HG03108 (cell line): ENCODE measurements at regions not wholly inside any gene's neighbourhood (a gene's known extent, or its start where the extent isn't known, plus 50 kb on each side); places are given as distances from the start of the nearest gene placed in this dataset.

Source experiments
- ATAC-seq: cut with Tn5 transposase; IDR thresholded peaks from one replicate; pipeline ENCODE4 v1.9.1; 2021; ENCODE audit warnings: moderate library complexity; ENCODE audit not compliant: unreplicated experiment

DNA sequence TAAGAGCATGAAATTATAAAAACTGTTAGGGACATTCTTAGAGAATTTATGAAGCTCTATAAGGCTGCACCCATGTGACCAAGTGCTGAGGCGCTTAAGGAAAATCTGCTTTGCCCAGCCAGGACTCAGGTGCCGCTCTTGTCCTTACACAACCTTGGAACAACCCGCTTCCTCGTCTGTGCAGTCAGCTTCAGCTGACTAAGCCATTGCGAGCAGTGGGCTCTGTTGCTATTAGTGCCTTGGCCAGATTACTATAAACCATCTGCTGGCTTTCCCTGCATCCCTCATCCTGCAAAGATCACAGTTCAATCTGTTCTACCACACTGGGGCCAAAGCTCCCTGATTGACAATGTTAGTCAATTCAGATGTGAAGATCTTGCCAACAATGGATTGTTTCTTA, 89.1 kb upstream of the E2F3 start:
- no peak for ATAC-seq

DNA sequence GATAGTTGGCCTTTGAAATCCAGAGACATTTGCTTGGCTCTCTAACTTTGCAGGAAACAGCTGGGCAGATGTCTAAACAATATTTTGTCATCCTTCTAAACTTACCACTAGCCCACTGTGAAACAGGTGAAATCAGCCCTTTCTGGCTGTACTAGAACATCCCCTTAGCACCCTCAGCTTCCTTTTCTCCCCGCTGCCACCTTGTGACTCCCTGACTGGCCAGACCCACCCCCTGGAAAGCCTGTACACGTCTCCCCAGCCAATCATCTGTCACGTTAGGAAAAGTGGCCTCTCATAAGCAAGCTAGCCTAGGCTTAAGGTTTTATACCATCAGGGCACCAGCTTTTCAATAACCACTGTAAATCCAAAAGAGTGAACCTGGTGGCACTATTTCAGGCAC, 88.6 kb upstream of the E2F3 start:
- no peak for ATAC-seq

DNA sequence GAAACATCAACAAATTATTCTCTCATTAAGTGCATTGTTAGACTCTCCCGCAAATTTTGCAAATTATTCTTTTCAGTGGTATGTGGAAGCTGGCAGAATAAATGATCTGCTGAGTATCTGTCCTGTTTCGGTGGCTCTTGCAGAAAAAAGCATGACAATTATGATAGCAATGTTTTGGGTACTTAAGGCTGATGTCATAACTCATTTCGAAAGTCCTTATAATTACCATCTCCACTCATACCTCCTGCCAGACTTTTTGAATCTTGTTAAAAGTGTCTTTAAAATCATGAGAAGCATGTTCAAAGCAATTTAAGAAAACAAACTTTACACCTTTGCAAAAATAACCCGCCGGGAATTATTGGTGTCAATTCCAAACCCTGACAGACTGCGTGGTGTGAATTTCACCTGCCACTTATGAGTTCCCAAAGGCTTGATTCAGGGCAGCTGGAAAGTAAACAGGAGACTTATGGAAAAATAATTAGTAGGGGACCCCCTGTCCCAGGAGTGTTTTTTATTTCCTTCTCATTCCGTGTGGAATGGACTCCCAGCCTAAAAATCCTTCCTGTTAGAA, 87.6 kb upstream of the E2F3 start:
- no peak for ATAC-seq

DNA sequence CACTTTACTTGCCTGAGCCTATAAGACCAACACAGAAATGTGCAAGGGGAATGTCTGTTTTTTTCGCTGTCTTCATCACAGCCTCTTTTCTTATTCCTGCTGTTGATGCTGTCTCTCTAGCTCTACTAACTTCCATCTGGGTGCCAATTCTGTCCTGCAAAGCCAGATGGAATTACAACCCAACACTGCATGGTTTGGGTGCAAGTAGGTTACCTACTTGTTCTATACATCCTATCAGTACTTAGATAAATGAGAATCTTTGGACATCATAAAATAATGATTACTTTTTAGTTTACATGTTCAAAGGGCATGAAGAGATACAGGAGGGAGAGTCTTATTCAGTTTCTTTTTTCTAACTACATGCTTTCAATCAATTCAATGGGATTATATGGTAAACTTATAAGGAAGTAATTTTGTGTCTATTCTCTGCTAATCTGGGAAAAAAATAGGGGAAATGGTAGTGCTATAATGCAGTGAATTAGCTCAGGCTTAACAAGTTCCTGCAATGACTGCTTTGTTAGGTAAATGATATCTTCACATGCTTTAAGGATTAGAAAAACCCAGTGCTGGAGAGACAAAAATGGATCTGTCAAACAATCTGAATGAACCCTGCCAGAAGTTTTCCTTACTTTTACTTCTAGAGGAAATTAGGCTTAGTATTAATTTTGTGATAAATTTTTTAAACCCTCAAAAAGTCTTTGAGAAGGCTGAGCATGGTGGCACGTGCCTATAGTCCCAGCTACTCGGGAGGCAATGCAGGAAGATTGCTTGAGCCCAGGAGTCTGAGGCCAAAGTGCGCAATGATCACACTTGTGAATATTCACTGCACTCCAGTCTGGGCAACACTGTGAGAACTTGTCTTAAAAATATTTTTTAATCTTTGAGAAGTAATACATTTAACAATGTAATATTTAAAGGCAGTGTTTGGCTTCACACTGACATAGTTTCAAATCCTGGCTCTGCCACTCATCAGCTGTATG, 86.5 kb upstream of the E2F3 start:
- ATAC-seq = no peak

DNA sequence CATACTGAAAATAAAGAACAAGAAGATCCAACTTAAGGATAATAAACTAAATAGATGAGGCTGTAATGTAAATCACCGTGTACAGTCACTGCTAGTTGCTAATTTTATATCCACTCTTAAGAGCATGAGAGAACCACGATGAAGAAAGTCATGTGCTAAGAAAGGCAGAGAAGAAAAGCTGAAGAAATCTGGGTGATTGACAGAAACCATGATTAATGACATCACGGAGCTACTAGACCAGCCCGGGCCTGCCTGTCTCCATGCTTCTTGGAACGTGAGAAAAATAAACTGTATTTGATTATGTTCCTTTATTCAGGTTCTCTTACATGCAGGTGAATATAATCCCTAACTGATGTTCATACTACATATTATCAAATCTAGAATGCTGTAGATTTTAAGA, 84.2 kb upstream of the E2F3 start:
- ATAC-seq = no peak

DNA sequence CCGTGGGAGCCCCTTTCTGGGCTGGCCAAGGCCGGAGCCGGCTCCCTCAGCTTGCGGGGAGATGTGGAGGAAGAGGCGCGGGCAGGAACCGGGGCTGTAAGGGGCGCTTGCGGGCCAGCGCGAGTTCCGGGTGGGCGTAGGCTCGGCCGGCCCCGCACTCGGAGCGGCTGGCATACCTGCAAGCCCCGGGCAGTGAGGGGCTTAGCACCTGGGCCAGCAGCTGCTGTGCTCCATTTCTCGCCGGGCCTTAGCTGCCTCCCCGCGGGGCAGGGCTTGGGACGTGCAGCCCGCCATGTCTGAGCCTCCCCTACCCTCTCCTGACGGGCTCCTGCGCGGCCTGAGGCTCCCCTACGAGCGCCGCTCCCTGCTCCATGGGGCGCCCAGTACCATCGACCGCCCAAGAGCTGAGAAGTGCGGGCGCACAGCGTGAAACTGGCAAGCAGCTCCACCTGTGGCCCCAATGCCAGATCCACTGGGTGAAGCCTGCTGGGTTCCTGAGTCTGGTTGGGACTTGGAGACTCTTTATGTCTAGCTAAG, 82.8 kb upstream of the E2F3 start:
- no peak for ATAC-seq

DNA sequence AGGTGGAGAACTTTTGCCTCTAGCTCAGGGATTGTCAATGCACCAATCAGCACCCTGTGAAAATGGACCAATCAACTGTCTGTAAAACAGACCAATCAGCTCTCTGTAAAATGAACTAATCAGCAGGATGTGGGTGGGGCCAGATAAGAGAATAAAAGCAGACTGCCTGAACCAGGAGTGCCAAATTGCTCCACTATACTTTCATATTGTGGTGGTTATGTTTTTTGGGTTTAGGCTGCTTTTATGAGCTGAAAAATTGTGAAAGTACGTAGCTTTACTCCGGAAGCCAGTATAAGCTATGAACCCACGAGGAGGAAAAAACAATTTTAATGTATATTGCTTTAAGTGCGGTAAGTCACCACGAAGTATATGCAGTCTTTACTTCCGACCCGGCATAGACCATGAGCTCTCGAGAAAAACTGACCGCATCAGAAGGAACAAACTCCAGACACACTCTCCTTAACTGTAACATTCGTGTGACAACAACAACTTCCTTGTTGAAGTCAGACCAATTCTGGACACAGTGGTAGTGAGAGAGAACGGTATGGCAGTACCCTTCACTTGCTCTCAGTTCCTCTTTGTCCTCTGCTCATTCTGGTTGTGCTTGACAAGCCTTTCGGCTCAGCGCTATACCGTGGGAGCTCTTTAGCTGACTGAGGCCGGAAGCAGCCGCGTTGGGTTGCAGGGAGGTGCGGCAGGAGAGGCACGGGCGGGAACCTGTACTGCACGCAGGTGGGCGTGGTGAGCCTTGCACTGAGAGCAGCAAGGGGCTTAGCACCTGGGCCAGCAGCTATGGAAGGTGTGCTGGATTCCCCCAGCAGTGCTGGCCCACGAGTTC, 81.9 kb upstream of the E2F3 start:
- peak; percentile 98 for ATAC-seq

DNA sequence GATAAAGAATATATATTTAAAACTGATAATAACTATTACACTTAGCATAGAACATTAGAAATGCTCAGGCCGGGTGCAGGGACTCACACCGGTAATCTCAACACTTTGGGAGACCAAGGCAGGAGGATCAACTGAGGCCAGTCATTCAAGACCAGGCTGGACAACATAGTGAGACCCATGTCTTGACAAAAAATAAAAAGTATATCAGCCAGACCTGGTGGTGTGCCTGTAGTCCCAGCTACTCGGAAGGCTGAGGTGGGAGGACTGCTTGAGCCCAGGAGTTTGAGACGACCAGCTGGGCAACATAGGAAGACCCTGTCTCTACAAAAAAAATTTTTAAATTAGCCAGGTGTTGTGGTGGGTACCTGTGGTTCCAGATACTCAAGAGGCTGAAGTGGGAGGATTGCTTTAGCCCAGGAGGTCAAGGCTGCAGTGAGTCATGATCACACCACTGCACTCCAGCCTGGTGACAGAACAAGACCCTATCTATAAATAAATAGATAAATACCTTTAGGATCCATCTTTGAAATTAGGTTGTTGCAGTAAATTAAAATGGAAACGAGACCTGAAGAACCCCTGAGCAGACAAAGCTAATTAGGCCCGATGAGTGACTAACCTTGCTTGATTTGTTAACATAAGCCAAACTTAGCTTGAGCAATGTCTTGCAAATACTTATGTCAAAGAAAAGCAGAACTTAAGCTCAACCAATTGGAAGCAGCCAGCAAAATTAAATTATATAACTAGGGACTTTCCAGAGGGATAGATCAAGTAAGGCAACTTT, 75.8 kb upstream of the E2F3 start:
- no peak for ATAC-seq

DNA sequence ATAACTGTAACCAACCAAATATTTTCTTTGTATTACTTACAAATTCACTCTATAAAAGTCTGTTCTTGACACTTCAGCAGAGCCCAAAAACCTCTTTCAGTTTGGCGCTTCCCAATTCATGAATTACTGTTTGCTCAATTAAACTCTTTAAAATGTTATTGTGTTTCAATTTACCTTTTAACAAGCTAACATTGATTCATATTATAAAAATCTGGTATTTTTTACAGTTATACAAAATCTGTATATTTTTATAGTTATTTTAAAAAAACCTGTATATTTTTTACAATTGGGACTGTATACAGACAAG, 75.3 kb upstream of the E2F3 start:
- ATAC-seq = no peak

DNA sequence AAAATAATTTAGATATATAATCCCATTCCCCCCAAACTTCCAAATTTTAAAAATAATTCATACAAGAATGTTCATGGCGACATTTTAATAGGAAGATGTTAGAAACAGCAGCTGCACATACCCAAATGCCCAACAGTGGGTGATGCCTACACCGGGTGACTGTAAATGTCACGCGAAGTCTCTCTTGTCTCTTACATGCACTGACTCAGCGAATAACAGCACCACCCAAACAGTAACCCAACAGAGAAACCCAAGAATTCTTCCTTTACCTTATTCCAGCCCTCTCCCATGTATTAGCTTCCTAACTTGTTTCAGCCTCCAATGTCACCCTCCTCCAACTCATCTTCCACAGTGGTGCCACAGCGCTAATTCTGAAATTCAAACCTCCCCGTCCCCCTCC, 74.5 kb upstream of the E2F3 start:
- ATAC-seq = no peak

DNA sequence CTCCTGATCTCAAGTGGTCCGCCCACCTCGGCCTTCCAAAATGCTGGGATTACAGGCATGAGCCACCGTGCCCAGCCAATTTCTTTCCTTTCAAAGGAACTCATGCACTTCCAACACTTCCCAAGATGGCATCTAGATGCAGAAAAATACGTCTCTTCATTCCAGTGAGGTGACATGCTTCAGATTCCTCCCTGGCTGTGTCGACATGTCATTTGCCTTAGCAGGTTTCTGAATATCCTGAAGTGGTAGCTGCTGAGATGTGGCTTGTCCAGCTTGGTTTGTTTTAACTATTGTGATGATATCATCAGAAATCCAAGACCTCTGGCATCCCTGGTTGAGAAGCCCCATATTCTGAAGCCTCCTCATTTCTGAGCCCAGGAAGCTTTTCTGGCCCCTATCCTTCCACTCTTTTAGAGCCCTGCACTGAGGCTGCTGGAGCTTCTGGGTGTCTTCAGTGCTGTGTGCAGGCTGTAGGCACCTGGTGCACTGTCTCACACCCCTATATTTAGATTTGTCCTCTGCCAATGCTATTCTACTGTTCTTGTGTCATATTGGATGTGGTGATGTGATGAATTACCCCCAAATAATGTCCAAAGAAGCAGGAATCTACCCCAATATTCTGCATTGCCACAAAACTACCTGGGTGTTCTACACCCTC, 73.3 kb upstream of the E2F3 start:
- ATAC-seq = no peak

DNA sequence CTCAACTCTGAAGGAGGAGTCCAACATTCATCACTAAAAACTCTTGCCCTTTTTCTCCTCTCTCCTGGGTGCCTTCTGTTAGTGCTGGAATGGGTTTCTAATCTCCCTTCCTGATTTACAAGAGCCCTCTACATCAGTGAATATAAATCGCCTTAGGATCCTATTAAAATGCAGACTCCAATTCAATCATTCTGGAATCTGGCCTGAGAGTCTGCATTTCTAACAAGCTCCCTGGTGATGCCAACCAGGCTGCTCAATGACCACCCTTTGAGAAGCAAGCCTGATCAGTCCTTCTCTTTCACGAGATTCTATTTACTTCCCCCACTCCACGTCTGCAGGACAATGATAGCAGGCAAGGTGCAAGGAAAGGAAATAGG, 72.8 kb upstream of the E2F3 start:
- no peak for ATAC-seq

DNA sequence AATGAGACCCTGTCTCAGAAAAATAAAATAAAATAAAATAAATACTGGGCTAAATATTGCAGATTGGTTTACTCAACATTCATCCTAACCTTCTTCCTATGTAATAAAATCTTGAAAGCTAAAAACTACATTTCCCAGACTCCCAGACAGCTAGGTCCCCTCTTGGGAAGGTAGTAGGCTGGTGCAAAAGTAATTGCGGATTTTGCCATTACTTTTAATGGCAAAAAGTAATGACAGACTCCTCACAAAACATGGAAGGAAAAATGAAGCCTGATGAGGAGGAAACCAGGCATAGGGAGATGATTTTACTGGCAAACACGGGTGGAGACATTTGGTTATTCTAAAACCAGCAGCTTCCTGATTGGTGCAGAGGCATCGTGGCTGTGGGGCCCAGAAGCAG, 70.6 kb upstream of the E2F3 start:
- ATAC-seq = no peak

DNA sequence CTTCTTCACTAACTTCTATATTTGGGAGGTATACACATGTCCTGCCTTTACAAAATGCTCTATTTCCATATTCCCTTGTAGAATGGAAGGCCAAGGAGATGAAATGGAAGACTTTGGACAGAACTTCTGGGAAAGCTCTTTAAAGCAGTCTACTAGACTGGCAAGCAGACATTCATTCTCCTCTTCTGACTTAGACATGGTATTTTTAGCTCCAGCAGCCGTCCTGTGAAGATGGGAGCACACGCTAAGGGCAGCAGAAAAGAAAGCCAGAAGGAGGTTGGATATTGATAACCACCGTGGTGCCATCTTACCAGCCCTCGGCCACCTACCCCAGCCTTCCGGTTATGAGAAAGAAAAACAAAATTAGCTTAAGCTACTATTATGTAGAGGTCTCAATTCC, 70.1 kb upstream of the E2F3 start:
- ATAC-seq = no peak

DNA sequence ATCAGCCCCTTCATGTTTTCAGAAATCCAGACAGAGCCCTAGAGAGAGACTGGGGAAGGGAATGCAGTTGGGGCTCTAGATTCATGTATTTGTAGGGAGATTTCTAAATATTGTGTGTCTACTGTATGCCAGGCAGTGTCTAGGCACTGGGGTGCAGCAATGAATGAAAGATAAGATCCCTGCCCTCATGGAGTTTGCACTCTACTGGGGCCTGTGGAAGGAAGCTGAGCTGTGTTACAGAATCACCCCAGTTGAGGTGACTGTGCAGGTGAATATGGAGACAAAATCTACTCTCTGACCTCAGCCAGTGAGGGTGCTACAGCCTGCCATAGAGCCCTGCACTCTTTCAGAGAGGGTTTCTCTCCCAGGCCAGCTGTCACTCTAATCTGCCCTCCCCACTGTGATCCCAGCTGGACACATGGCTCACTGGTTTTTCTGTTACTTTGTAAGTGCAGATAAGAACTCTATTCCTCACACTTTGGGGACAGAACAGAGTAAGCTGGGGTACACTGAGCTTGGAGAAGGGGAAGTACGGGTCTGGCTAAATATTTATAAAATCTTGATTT, 69.2 kb upstream of the E2F3 start:
- ATAC-seq = no peak

DNA sequence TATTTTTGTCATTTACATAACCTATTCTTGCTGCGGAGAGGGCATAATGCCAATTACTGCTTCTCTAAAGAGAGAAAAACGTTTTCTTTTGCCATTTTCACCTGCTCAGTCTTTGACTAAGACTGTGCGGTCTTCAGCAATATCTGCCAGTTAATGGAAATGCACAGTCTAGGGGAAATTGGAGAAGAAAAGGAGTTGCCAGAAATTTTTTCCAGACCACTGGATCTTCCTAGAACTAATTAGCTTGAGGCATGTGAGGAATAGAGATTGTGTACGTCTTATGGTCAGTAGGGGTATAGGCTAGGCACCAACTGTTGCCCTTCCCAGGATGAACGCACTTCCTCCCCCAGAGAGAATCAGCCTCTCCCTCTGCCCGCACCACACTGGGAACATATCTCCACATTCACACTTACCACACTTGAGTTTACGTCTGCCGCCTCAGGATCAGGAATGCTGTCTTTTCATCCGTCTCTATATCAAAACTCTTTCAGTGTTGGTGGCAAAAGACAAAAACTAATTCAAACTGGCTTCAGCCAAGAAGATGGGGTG, 67.9 kb upstream of the E2F3 start:
- ATAC-seq = no peak

DNA sequence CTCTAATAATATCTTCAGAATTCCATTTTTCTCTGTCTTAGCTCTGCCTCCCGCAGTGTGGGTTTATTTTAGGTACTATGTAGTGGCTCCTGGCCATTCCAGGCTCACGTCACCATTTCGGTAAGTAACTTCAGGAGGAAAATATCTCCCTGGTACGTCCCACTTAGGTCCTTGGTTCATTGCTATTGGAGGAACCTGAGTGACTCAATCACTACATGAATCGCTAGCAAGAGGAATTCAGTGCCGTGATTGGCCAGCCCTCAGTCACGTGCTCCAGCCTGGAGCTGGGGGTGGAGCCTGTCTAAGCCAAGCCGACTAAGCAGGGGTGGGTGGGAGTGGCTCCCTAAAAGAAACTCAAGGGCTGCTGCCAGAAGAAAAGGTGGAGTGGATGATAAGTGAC, 67.3 kb upstream of the E2F3 start:
- ATAC-seq = no peak

DNA sequence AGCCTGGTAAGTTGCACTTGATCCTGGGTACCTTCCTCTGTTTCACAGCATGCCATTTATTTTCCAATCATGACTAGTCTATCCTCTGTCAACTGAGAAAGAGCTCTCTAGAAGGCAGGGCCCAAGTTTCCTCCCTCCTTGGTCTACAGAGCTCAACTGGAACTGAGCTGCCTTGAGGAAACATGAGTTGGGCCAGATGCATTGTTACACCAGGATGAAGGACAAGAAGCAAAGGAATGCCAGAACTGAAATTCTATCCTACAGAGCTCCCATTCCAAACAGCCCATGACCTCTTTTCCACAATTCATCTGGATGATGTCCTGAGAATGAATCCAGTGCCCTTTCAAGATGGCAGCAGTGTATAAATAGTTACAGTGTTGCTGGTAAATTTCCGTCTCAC, 66.7 kb upstream of the E2F3 start:
- ATAC-seq = no peak

DNA sequence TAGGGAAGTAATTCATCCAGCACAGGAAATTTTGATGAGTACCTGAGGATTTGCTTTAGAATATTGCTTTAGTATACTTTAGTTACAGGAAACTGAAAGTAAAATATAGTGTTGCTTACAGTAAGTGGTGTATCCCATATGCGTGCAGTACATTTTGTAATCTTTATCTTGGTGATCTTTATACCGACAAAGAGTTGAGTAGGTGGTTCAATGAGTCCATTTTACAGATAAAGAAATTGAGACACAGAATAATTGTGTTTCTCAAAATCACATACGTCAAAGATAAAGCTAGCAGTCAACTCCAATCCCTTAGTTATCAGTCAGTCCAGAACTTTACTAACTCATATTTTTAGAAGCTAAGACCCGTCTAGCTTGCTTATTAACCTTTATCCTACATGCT, 65.8 kb upstream of the E2F3 start:
- no peak for ATAC-seq

DNA sequence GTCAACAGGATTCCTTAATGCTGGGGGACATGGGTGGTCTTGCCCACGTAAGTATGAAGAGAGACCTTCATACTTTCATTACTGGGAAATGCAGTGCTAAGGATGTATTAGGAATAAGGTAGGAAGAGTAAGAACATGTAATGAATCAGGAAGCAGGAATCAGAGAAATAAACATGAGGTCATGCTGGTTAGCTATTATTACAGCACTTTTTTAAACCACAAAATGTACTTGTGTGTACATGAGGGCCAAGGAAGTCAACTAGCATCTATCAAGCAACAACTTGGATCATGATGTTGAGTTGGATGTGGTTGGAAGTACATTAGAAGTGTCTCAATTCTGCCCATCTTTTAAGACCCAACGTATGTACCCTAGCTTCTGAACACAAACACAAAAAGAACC, 63.5 kb upstream of the E2F3 start:
- no peak for ATAC-seq
